Mesothelial cell of epicardium (in vitro differentiated cells): ENCODE measurements at regions not wholly inside any gene's neighbourhood (a gene's known extent, or its start where the extent isn't known, plus 50 kb on each side); places are given as distances from the start of the nearest gene placed in this dataset.

Source experiments
- DNase-seq, 2 experiments: peaks; one replicate each; pipeline ENCODE4 v3.0.0; 2021; ENCODE audit warnings: low spot score in 2 of 2; ENCODE audit not compliant: unreplicated experiment in 2 of 2
- H3K27ac Mint-ChIP-seq: 2 replicates; pipeline ENCODE4 v1.8.0; 2021; ENCODE audit warnings: mixed read lengths
- H3K27me3 Mint-ChIP-seq: 2 replicates; pipeline ENCODE4 v1.8.0; 2021; ENCODE audit warnings: low read depth, mixed read lengths
- H3K36me3 Mint-ChIP-seq: 2 replicates; pipeline ENCODE4 v1.8.0; 2021; ENCODE audit warnings: mixed read lengths
- H3K4me1 Mint-ChIP-seq: 2 replicates; pipeline ENCODE4 v1.8.0; 2021; ENCODE audit warnings: mixed read lengths
- H3K4me3 Mint-ChIP-seq: 2 replicates; pipeline ENCODE4 v1.8.0; 2021; ENCODE audit warnings: mild to moderate bottlenecking, moderate library complexity, mixed read lengths
- H3K9me3 Mint-ChIP-seq: 2 replicates; pipeline ENCODE4 v1.8.0; 2021; ENCODE audit warnings: mixed read lengths
- TF ChIP-seq, protein P1 (sequence below): fragments of 200-600 bp; sonication (generic); IDR thresholded peaks from one replicate; pipeline ENCODE4 v1.5.0; 2021; ENCODE audit warnings: antibody characterized with exemption; ENCODE audit not compliant: unreplicated experiment

- no peaks in the 10 kb centered on the region for H3K36me3 Mint-ChIP-seq
- H3K27ac Mint-ChIP-seq, result no peak overlapping the region
- DNase-seq, result no peak
- H3K4me3 Mint-ChIP-seq, result no peak overlapping the region
- peaks cover 16% of the 10 kb centered on the region for H3K9me3 Mint-ChIP-seq
- no peaks in the 10 kb centered on the region for H3K27me3 Mint-ChIP-seq
- no peaks in the 10 kb centered on the region for H3K4me1 Mint-ChIP-seq
- TF ChIP-seq, protein P1, sequence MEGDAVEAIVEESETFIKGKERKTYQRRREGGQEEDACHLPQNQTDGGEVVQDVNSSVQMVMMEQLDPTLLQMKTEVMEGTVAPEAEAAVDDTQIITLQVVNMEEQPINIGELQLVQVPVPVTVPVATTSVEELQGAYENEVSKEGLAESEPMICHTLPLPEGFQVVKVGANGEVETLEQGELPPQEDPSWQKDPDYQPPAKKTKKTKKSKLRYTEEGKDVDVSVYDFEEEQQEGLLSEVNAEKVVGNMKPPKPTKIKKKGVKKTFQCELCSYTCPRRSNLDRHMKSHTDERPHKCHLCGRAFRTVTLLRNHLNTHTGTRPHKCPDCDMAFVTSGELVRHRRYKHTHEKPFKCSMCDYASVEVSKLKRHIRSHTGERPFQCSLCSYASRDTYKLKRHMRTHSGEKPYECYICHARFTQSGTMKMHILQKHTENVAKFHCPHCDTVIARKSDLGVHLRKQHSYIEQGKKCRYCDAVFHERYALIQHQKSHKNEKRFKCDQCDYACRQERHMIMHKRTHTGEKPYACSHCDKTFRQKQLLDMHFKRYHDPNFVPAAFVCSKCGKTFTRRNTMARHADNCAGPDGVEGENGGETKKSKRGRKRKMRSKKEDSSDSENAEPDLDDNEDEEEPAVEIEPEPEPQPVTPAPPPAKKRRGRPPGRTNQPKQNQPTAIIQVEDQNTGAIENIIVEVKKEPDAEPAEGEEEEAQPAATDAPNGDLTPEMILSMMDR, result no peak
Observed at GRCh38 chr1:170354690-170355089, 177.3 kb upstream of the GORAB start.

DNA sequence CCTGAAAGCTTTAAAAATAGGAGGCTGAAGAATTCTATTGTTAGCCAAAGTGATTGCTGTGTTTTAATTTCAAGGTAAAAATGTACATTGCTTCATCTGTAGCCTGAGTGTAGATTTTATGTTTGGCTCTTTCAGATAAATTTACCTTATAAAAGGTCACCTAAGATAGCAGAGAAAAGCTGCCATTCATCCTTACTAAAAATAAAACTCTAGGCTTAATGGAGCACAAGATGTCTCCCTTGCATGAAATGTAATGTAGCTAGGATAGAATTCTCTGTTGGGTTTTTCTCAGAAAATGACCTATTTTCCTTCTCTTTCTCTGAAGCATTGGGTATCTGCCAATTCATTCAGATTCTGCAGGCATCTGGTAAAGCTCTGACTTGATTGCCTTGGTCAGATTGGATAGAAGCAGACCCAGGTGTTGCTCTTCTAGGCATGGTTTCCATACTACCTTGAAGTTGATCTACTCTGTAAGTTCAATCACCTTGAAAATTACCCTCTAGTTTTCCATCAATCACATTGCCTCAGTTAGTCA is 176.6 kb upstream of the GORAB start:
- peaks cover 21% of the 10 kb centered on the region for H3K9me3 Mint-ChIP-seq
- H3K36me3 Mint-ChIP-seq, result no peaks in the 10 kb centered on the region
- H3K27ac Mint-ChIP-seq, result no peak overlapping the region
- H3K27me3 Mint-ChIP-seq, result no peaks in the 10 kb centered on the region
- H3K4me1 Mint-ChIP-seq, result no peaks in the 10 kb centered on the region
- no peak for DNase-seq
- H3K4me3 Mint-ChIP-seq, result no peak overlapping the region
- TF ChIP-seq, protein P1, result no peak

DNA sequence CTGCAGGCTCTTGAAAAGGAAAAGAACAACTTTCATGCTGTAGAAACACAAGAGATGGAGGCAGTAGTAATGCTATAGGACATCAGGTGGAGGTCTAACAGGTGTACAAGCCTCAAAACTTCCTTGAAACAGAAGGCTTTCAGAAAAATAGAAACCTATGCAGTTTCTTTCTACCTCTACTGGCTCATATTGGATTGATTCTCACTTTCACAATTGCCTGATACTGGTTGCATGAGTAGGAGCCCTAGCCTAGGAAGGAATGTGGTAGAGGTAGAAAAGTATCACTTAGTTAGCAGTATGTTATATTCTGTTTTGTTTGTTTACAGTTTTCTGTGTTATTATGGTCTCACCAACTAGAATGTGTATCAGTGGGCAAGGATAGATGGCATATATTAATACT is 175.4 kb upstream of the GORAB start:
- Mint-ChIP-seq H3K27me3 (no peaks in the 10 kb centered on the region), H3K9me3 (peaks cover 23% of the 10 kb centered on the region), H3K36me3 (no peaks in the 10 kb centered on the region), H3K27ac (no peak overlapping the region), H3K4me1 (no peaks in the 10 kb centered on the region), H3K4me3 (no peak overlapping the region)
- TF ChIP-seq, protein P1, result no peak
- DNase-seq, result no peak

- no peak for DNase-seq
- H3K9me3 Mint-ChIP-seq, result peaks cover 32% of the 10 kb centered on the region
- no peaks in the 10 kb centered on the region for H3K36me3 Mint-ChIP-seq
- H3K4me3 Mint-ChIP-seq, result no peak overlapping the region
- no peaks in the 10 kb centered on the region for H3K4me1 Mint-ChIP-seq
- TF ChIP-seq, protein P1, result no peak
- H3K27ac Mint-ChIP-seq, result no peak overlapping the region
- H3K27me3 Mint-ChIP-seq, result no peaks in the 10 kb centered on the region
Observed at GRCh38 chr1:170357750-170358149, 174.2 kb upstream of the GORAB start.

DNA sequence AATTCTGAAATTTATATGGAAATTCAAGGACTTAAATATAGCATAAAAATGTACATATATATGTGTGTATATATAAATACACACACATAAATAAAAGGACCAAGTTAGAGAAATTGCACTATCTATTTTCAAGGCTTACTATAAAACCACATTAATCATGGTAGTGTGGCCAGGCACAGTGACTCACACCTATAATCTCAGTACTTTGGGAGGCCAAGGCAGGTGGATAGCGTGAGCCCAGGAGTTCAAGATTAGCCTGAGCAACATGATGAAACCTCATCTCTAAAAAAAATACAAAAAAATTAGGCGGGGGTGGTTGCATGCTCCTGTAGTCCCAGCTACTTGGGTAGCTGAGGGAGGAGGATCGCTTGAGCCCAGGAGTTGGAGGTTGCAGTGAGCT is 171.4 kb upstream of the GORAB start:
- no peak for DNase-seq

More for the DNA sequence above, 171.4 kb upstream of the GORAB start:
- Mint-ChIP-seq H3K36me3 (no peaks in the 10 kb centered on the region), H3K4me1 (no peaks in the 10 kb centered on the region), H3K9me3 (peaks cover 57% of the 10 kb centered on the region), H3K27ac (no peak overlapping the region), H3K27me3 (no peaks in the 10 kb centered on the region), H3K4me3 (no peak overlapping the region)
- TF ChIP-seq, protein P1, result no peak
